ENCODE measurements at regions not wholly inside any gene's neighbourhood (a gene's known extent, or its start where the extent isn't known, plus 50 kb on each side); places are given as distances from the start of the nearest gene placed in this dataset.

GRCh38 chr18:76644580-76644979 is 149.5 kb upstream of the ZNF516 start:
- H3K14ac ChIP-seq (ENCODE audit: insufficient read depth, low read length) = no peak overlapping the region
- no peak overlapping the region for H2AFZ ChIP-seq (ENCODE audit: low read length)
- H3K18ac ChIP-seq (ENCODE audit: insufficient read length, low read depth, low read length) = no peak overlapping the region
- no peak overlapping the region for H2BK5ac ChIP-seq (ENCODE audit: insufficient read length, low read length)
- H3K56ac ChIP-seq (ENCODE audit: insufficient read length, low read depth, low read length) = no peak overlapping the region
- Mint-ChIP-seq H3K9me3 (peaks cover 0 to 6% of the 10 kb centered on the region in 2 experiments; a peak in 3 of 5 replicates), H3K27me3 (ENCODE audit: low read depth) (no peaks in the 10 kb centered on the region), H3K4me1 (no peaks in the 10 kb centered on the region), H3K27ac (no peak overlapping the region), H3K36me3 (ENCODE audit: insufficient read depth in 1 of 3, low read depth in 3 of 3) (peaks cover 0 to 5% (median 0%) of the 10 kb centered on the region in 3 experiments; a peak in 1 of 7 replicates), H3K4me3 (no peak overlapping the region)
- H2BK12ac ChIP-seq (ENCODE audit: insufficient read length, low read depth, low read length) = no peak overlapping the region
- H3K9ac ChIP-seq (ENCODE audit: extremely low read depth, insufficient read length, low read length) = no peak overlapping the region
- H2AK5ac ChIP-seq (ENCODE audit: insufficient read length, low read length) = no peak overlapping the region
- no peak overlapping the region for H3T11ph ChIP-seq (ENCODE audit: low read length)
- DNase-seq = no peak
- H2BK20ac ChIP-seq (ENCODE audit: low read depth, low read length, poor library complexity, severe bottlenecking) = no peak overlapping the region
- H4K20me1 ChIP-seq (ENCODE audit: control insufficient read depth, insufficient read depth, insufficient read length) = no peaks in the 10 kb centered on the region
- no peak overlapping the region for H4K8ac ChIP-seq (replicated peaks; ENCODE audit: insufficient read length, low read depth, low read length)
- no CpG with 5 or more reads among the region's 13 CpGs for WGBS (ENCODE audit: extremely low coverage, insufficient read length, low lambda C conversion rate)
- no peak overlapping the region for H4K91ac ChIP-seq (ENCODE audit: insufficient read length, low read depth, low read length)
- no peaks in the 10 kb centered on the region for H3K4me1 ChIP-seq (ENCODE audit: insufficient read depth, low read length)
- no peaks in the 10 kb centered on the region for H3K9me3 ChIP-seq (ENCODE audit: control insufficient read depth, low read depth, low read length)
- no peak overlapping the region for H3K4ac ChIP-seq (ENCODE audit: low read depth, low read length)
- H4K5ac ChIP-seq (ENCODE audit: insufficient read length, low read depth, low read length) = no peak overlapping the region
- H3K79me1 ChIP-seq (ENCODE audit: insufficient read depth, low read depth, low read length, poor library complexity, severe bottlenecking) = no peaks in the 10 kb centered on the region
- no peaks in the 10 kb centered on the region for H3K27me3 ChIP-seq (ENCODE audit: insufficient read depth, low read length)
- no peak for TF ChIP-seq CTCF (conservative IDR thresholded peaks at IDR 0.05)
- no peak overlapping the region for H2BK120ac ChIP-seq (ENCODE audit: low read depth, low read length, poor library complexity, severe bottlenecking)
- no peak overlapping the region for H3K4me2 ChIP-seq (ENCODE audit: insufficient read depth, insufficient read length, low read length)
- H3K79me2 ChIP-seq (ENCODE audit: insufficient read depth, low read length) = no peaks in the 10 kb centered on the region
- no peak overlapping the region for H3K27ac ChIP-seq (ENCODE audit: insufficient read length, low read depth, low read length)
- no peaks in the 10 kb centered on the region for H3K23me2 ChIP-seq (ENCODE audit: insufficient read length, low read depth, low read length, poor library complexity, severe bottlenecking)
- no peak overlapping the region for H3K23ac ChIP-seq (ENCODE audit: insufficient read length, low read depth, low read length)
- no peak overlapping the region for H2BK15ac ChIP-seq (ENCODE audit: low read depth, low read length)
